Heart left ventricle (tissue), 16 donors: ENCODE measurements at regions not wholly inside any gene's neighbourhood (a gene's known extent, or its start where the extent isn't known, plus 50 kb on each side); places are given as distances from the start of the nearest gene placed in this dataset.

ENCODE experiments used
- ATAC-seq, 4 donors: fragments of 200-7000 bp; cut with Tn5 transposase; one replicate each; pipeline ENCODE4 v1.9.1; 2020 to 2022; ENCODE audit warnings: moderate library complexity in 4 of 4, mild to moderate bottlenecking in 3 of 4, moderate number of reproducible peaks in 1 of 4
- DNase-seq, 5 donors: peaks; one replicate each; pipeline ENCODE4 v3.0.0-alpha.2; 2020
- H3K27ac ChIP-seq, 12 donors: fragments of 200-600 bp; sonication (generic) in 4 of 12; one replicate each; pipeline versions ENCODE4 v1.5.0 to v1.8.0; 2016 to 2022; ENCODE audit warnings: mild to moderate bottlenecking in 2 of 12
- H3K27me3 ChIP-seq, 9 donors: fragments of 200-600 bp; sonication (generic) in 2 of 9; one replicate each; pipeline versions ENCODE4 v1.5.1 to v1.8.0; 2016 to 2022; ENCODE audit warnings: mild to moderate bottlenecking in 3 of 9
- H3K36me3 ChIP-seq, 9 donors: fragments of 200-600 bp; sonication (generic) in 2 of 9; one replicate each; pipeline versions ENCODE4 v1.5.0 to v1.8.0; 2018 to 2022; ENCODE audit warnings: mild to moderate bottlenecking in 2 of 9
- H3K4me1 ChIP-seq, 12 donors: fragments of 200-600 bp; sonication (generic) in 4 of 12; one replicate each; pipeline versions ENCODE4 v1.5.0 to v1.8.0; 2016 to 2022; ENCODE audit warnings: mild to moderate bottlenecking in 3 of 12
- H3K4me3 ChIP-seq, 12 donors: fragments of 200-600 bp; sonication (generic) in 4 of 12; one replicate each; pipeline versions ENCODE4 v1.5.0 to v1.8.0; 2017 to 2022; ENCODE audit warnings: mild to moderate bottlenecking in 9 of 12, moderate library complexity in 4 of 12
- H3K9me3 ChIP-seq, 12 donors: fragments of 200-600 bp; sonication (generic) in 4 of 12; one replicate each; pipeline versions ENCODE4 v1.5.0 to v1.8.0; 2016 to 2022; ENCODE audit warnings: mild to moderate bottlenecking in 1 of 12
- POLR2A ChIP-seq, 2 donors: fragments of 450-650 bp; IDR thresholded peaks; one replicate each; pipeline ENCODE4 v1.6.1; 2017; ENCODE audit warnings: antibody characterized with exemption in 2 of 2, mild to moderate bottlenecking in 2 of 2, moderate library complexity in 2 of 2
- WGBS, 4 donors: extraction: QIAGEN DNeasy Blood & Tissue Kit in 2 of 4; methylation state at CpG; one replicate each; pipeline versions ENCODE4 v1.1.5 to v1.1.7; 2013 to 2018; 5-methylcytosine and 5-hydroxymethylcytosine counted together
- intact Hi-C, 10 donors: fragments of 100-400 bp; cut with DNase I; formaldehyde crosslinking; loops; one replicate each; pipeline versions ENCODE4 v1.11.1 to v1.14.2; 2022
- TF ChIP-seq, protein P1 (sequence below), 12 donors: fragments of 200-600 bp; sonication (generic) in 4 of 12; IDR thresholded peaks; one replicate each; pipeline versions ENCODE4 v1.5.0 to v1.8.0; 2018 to 2022; ENCODE audit warnings: antibody characterized with exemption in 12 of 12, mild to moderate bottlenecking in 5 of 12
- donor health status: ischemic (EF 13 %, LVEDD 7.1; RV severe dilation, severe dysfunction).
- donor health status: healthy with polysubstance abuse.
- donor health status: DM: no; HTN: yes; CAD: no.
- donor health status: DM: no; HTN: no; CAD: no.
- donor health status: ischemic (EF 25% LVEDD 6.9; RV normal size, moderate dysfunction).
- donor health status: ischemic (EF 25% LVEDD 5.7; RV mildly dilated, moderate dysfunction).
- donor health status: healthy.
- donor health status: DM: yes; HTN: yes; CAD: no.
- donor health status: ischemic (EF 35%, LVEDD 5.7; RV mildly dilated, moderate dysfunction).
- donor health status: nonischemic (EF 11% LVEDD 7.7; RV severe dilation, severe dysfunction).
- donor health status: DM: yes; HTN: yes; CAD: no.
- donor health status: PGD.
- donor health status: ischemic (EF 29% LVEDD 5.4; RV normal size, mild dysfunction).
- donor health status: nonischemic (EF 23%, LVEDD 6.1; RV moderate dilation, normal function).

DNA sequence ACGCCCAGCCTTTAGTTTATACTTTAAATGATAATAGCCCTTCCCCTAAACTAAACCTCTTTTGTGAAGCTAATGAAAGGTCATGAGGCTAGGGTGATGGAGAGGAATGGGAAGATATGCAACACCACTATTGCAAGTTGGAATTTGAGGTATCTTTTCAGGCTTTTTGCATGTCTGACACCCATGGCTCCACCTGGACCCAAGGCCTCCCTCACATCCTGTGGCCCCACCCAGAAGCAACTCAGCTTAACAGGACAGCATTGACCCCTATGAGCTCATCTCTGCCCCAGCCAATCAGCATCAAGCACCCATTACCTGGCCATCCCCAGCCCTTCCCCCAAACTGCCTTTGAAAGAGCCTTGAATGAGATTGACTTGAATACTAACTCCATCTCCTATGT is 674.2 kb upstream of the NRP1 start:
- H3K4me1 ChIP-seq = no peaks in the 10 kb centered on the region
- H3K4me3 ChIP-seq = no peak overlapping the region
- H3K27me3 ChIP-seq = no peaks in the 10 kb centered on the region
- intact Hi-C loops = no loop called here
- no peaks in the 10 kb centered on the region for H3K9me3 ChIP-seq
- DNase-seq (no peak), ATAC-seq (no peak)
- no peak overlapping the region for H3K27ac ChIP-seq
- TF ChIP-seq POLR2A (IDR thresholded peaks at IDR 0.05) = no peak
- TF ChIP-seq, protein P1, sequence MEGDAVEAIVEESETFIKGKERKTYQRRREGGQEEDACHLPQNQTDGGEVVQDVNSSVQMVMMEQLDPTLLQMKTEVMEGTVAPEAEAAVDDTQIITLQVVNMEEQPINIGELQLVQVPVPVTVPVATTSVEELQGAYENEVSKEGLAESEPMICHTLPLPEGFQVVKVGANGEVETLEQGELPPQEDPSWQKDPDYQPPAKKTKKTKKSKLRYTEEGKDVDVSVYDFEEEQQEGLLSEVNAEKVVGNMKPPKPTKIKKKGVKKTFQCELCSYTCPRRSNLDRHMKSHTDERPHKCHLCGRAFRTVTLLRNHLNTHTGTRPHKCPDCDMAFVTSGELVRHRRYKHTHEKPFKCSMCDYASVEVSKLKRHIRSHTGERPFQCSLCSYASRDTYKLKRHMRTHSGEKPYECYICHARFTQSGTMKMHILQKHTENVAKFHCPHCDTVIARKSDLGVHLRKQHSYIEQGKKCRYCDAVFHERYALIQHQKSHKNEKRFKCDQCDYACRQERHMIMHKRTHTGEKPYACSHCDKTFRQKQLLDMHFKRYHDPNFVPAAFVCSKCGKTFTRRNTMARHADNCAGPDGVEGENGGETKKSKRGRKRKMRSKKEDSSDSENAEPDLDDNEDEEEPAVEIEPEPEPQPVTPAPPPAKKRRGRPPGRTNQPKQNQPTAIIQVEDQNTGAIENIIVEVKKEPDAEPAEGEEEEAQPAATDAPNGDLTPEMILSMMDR (IDR thresholded peaks at IDR 0.05) = no peak
- 98 to 100% (median 100%) methylated on average over 1 of the region's 1 CpG for WGBS, 4 donors
- no peaks in the 10 kb centered on the region for H3K36me3 ChIP-seq

DNA sequence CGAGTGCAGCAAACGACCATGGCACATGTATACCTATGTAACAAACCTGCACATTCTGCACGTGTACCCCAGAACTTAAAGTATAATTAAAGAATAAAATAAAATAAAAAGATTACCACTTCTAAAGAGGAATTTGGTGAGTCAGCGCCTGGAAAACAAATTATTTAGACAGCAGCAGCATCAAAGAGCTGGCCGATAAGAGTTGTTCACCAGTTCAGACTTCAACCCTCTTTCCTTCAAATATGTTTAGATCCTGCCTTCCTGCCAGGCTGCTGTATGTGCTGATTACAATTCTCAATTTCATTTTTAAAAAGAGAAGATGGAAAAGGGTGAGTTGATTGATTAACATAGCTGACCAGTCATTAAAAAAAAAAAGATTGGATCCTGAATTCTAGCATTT is 672.0 kb upstream of the NRP1 start:
- TF ChIP-seq, protein P1 (IDR thresholded peaks at IDR 0.05) = no peak
- no peak for TF ChIP-seq POLR2A (IDR thresholded peaks at IDR 0.05)
- no peak overlapping the region for H3K27ac ChIP-seq
- H3K4me3 ChIP-seq = no peak overlapping the region
- ATAC-seq (no peak), DNase-seq (no peak)
- WGBS, 4 donors = 85 to 89% (median 88%) methylated on average over 5 of the region's 5 CpGs
- no peaks in the 10 kb centered on the region for H3K9me3 ChIP-seq
- intact Hi-C loops = no loop called here
- H3K27me3 ChIP-seq = no peaks in the 10 kb centered on the region
- no peaks in the 10 kb centered on the region for H3K36me3 ChIP-seq
- no peaks in the 10 kb centered on the region for H3K4me1 ChIP-seq

DNA sequence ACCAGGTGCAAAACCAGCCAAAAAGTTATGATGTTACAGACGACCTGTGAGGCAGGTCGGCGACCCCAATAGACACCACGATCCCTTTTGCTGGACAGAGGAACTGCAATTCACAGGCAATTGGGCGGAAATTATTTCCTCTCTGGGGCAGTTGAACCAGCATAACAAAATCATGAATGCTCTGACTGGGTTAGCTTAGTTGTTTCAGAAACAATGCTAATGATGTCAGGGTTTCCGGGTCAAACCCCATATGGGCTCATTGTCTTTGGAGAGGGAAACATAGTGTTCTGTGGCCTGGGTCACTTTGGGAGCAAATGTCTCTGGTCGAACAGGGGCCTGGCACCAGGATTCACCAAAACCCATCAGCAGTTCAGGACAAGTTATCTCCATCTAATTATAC is 669.1 kb upstream of the NRP1 start:
- DNase-seq = no peak
- Histone ChIP-seq H3K27me3 (no peaks in the 10 kb centered on the region), H3K36me3 (no peaks in the 10 kb centered on the region), H3K9me3 (peaks cover 0 to 8% (median 0%) of the 10 kb centered on the region in 12 donors), H3K4me1 (no peaks in the 10 kb centered on the region), H3K4me3 (no peak overlapping the region), H3K27ac (no peak overlapping the region)
- no peak for ATAC-seq
- TF ChIP-seq POLR2A (IDR thresholded peaks at IDR 0.05) = no peak
- TF ChIP-seq, protein P1 (IDR thresholded peaks at IDR 0.05) = no peak
- intact Hi-C loops = no loop called here
- WGBS, 4 donors = 75 to 82% (median 78%) methylated on average over 7 of the region's 7 CpGs

DNA sequence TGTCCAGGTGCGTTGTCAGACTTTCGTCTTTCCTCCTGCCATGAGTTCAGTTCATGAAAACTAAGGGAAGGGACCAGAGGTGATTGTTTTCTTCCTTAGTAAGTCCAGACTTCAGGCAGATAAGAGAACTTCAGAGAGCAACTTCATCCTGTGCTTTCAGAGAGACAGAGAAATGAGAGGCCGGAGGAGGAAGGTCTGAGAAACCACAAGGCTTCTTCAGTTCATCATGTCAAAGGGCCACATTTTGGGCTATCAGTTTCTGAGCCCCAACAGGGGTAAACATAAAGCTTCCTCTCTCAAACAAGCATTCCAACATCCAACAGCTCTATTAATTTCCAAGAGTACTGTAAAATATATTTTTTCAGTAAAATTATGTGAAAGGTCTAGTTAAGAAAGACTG is 668.4 kb upstream of the NRP1 start:
- no peaks in the 10 kb centered on the region for H3K27me3 ChIP-seq
- H3K36me3 ChIP-seq = no peaks in the 10 kb centered on the region
- ATAC-seq (no peak), DNase-seq (no peak)
- H3K4me3 ChIP-seq = no peak overlapping the region
- H3K4me1 ChIP-seq = no peaks in the 10 kb centered on the region
- no peak overlapping the region for H3K27ac ChIP-seq
- peaks cover 0 to 8% (median 0%) of the 10 kb centered on the region in 12 donors for H3K9me3 ChIP-seq
- 91 to 94% (median 92%) methylated on average over 3 of the region's 3 CpGs for WGBS, 4 donors
- intact Hi-C loops = no loop called here
- TF ChIP-seq POLR2A (IDR thresholded peaks at IDR 0.05) = no peak
- TF ChIP-seq, protein P1 (IDR thresholded peaks at IDR 0.05) = no peak
